ENCODE measurements at regions not wholly inside any gene's neighbourhood (a gene's known extent, or its start where the extent isn't known, plus 50 kb on each side); places are given as distances from the start of the nearest gene placed in this dataset.

DNA sequence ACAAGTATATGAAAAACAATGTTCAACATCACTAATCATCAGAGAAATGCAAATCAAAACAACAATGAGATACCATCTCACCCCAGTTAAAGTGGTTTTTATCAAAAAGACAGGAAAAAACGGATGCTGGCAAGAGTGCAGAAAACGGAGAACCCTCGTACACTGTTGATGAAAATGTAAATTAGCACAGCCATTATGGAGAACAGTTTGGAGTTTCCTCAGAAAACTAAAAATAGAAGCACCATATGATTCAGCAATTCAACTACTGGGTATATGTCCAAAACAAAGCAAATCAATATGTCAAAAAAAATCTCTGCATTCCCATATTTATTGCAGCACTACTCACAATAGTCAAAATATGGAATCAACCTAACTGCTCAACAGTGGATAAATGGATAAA is 50.1 kb upstream of the CES5A start:
- H3K9me3 Mint-ChIP-seq, result peaks cover 10% of the 10 kb centered on the region
- ATAC-seq (no peak), DNase-seq (no peak)
- H3K36me3 Mint-ChIP-seq (ENCODE audit: low read depth), result no peaks in the 10 kb centered on the region
- no peaks in the 10 kb centered on the region for H3K4me1 Mint-ChIP-seq
- H3K27me3 Mint-ChIP-seq, result peaks cover 30% of the 10 kb centered on the region
- no peak overlapping the region for H3K27ac Mint-ChIP-seq
- H3K4me3 Mint-ChIP-seq, result no peak overlapping the region
